GM12891 (cell line): ENCODE measurements at regions not wholly inside any gene's neighbourhood (a gene's known extent, or its start where the extent isn't known, plus 50 kb on each side); places are given as distances from the start of the nearest gene placed in this dataset.

Experiments
- POLR2A ChIP-seq: IDR thresholded peaks from 2 replicates; pipeline ENCODE4 v1.6.1; 2011; ENCODE audit warnings: low read depth, low read length, control low read depth
- POLR2AphosphoS5 ChIP-seq: IDR thresholded peaks from 2 replicates; pipeline ENCODE4 v1.6.1; 2011; ENCODE audit warnings: low read depth, low read length, control low read depth
- SPI1 ChIP-seq: IDR thresholded peaks from 2 replicates; pipeline ENCODE4 v1.6.1; 2011; ENCODE audit warnings: low read depth, low read length, control low read depth
- TAF1 ChIP-seq: IDR thresholded peaks from 2 replicates; pipeline ENCODE4 v1.6.1; 2011; ENCODE audit warnings: low read depth, low read length, control low read depth

DNA sequence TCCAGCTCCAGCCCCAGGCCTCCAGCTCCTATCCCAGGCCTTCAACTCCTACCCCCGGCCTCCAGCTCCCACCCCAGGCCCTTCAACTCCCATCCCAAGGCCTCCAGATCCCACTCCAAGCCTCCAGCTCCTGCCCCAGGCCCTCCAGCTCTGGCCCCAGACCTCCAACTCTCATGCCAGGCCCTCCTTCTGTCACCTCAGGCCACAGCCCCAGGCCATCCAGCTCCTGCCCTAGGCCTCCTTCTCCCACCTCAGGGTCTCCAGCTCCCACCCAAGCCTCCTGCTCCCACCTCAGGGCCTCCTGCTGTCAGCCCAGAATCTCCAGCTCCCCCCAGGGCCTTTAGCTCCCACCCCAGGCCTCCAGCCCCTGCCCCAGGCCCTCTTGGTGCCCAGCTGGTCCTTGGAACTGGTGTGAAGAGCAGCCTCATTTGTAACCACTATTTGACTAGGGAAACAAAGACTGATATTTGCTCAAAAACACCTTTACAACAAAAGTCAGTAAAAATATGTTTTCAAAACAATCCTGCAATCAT lies 67.8 kb upstream of the SALL3 start:
- no peak for TF ChIP-seq POLR2A
- no peak for TF ChIP-seq POLR2AphosphoS5
- TF ChIP-seq TAF1: no peak
- TF ChIP-seq SPI1: no peak
